ENCODE measurements at regions not wholly inside any gene's neighbourhood (a gene's known extent, or its start where the extent isn't known, plus 50 kb on each side); places are given as distances from the start of the nearest gene placed in this dataset.

- Histone ChIP-seq H3K27ac (no peak overlapping the region), H3K4me3 (no peak overlapping the region)
- no peak for DNase-seq (ENCODE audit: low spot score)
- no peak for TF ChIP-seq CTCF (IDR thresholded peaks at IDR 0.05)
These were observed 91.9 kb upstream of the FOXP4 start for GRCh38 chr6:41454189-41454789.

GRCh38 chr6:41455410-41455809 is 90.8 kb upstream of the FOXP4 start:
- no peak overlapping the region for H3K27ac ChIP-seq
- no peak overlapping the region for H3K4me3 ChIP-seq

GRCh38 chr6:41455818-41456217 is 90.4 kb upstream of the FOXP4 start:
- no peak overlapping the region for H3K4me3 ChIP-seq
- no peak for TF ChIP-seq CTCF (IDR thresholded peaks at IDR 0.05)
- DNase-seq (ENCODE audit: low spot score): no peak
- no peak overlapping the region for H3K27ac ChIP-seq

More at GRCh38 chr6:41455410-41455809, 90.8 kb upstream of the FOXP4 start:
- TF ChIP-seq CTCF (IDR thresholded peaks at IDR 0.05): no peak
- no peak for DNase-seq (ENCODE audit: low spot score)

GRCh38 chr6:41457303-41457670 is 88.9 kb upstream of the FOXP4 start:
- Histone ChIP-seq H3K27ac (no peak overlapping the region), H3K4me3 (no peak overlapping the region)
- no peak for DNase-seq (ENCODE audit: low spot score)
- no peak for TF ChIP-seq CTCF (IDR thresholded peaks at IDR 0.05)

- no peak for DNase-seq (ENCODE audit: low spot score)
- no peak overlapping the region for H3K27ac ChIP-seq
- TF ChIP-seq CTCF (IDR thresholded peaks at IDR 0.05): no peak
- H3K4me3 ChIP-seq: no peak overlapping the region
These were observed 86.4 kb upstream of the FOXP4 start for GRCh38 chr6:41459738-41460137.

- no peak overlapping the region for H3K27ac ChIP-seq
- no peak for TF ChIP-seq CTCF (IDR thresholded peaks at IDR 0.05)
- H3K4me3 ChIP-seq: no peak overlapping the region
- no peak for DNase-seq (ENCODE audit: low spot score)
These were observed 85.3 kb upstream of the FOXP4 start for GRCh38 chr6:41460742-41461336.

GRCh38 chr6:41462033-41462432 is 84.1 kb upstream of the FOXP4 start:
- DNase-seq (ENCODE audit: low spot score): no peak
- no peak overlapping the region for H3K27ac ChIP-seq
- no peak for TF ChIP-seq CTCF (IDR thresholded peaks at IDR 0.05)
- no peak overlapping the region for H3K4me3 ChIP-seq

Data from coronary artery (tissue), 2 donors.